Ascending aorta (tissue), 2 donors: ENCODE measurements at regions not wholly inside any gene's neighbourhood (a gene's known extent, or its start where the extent isn't known, plus 50 kb on each side); places are given as distances from the start of the nearest gene placed in this dataset.
A peak's percentile ranks its signal among the peaks of the same experiment; 100 is the strongest.

ENCODE experiments used
- DNase-seq, 2 donors: peaks; one replicate each; pipeline ENCODE4 v3.0.0-alpha.2; 2019; ENCODE audit warnings: low spot score in 2 of 2
- H3K27ac ChIP-seq, 2 donors: fragments of 200-600 bp; sonication (generic); one replicate each; pipeline ENCODE4 v1.5.1; 2016 to 2017; ENCODE audit warnings: mild to moderate bottlenecking in 1 of 2
- H3K27me3 ChIP-seq: fragments of 200-600 bp; sonication (generic); one replicate; pipeline ENCODE4 v1.5.1; 2017
- H3K36me3 ChIP-seq, 2 donors: fragments of 200-600 bp; sonication (generic); one replicate each; pipeline ENCODE4 v1.5.1; 2016
- H3K4me1 ChIP-seq, 2 donors: fragments of 200-600 bp; sonication (generic); one replicate each; pipeline ENCODE4 v1.5.1; 2016 to 2017; ENCODE audit warnings: mild to moderate bottlenecking in 1 of 2
- H3K4me3 ChIP-seq, 2 donors: fragments of 200-600 bp; sonication (generic); one replicate each; pipeline ENCODE4 v1.5.1; 2016 to 2017; ENCODE audit warnings: mild to moderate bottlenecking in 1 of 2
- H3K9me3 ChIP-seq, 2 donors: fragments of 200-600 bp; sonication (generic); one replicate each; pipeline ENCODE4 v1.5.1; 2016
- intact Hi-C: fragments of 100-400 bp; cut with DNase I; formaldehyde crosslinking; loops from one replicate; pipeline ENCODE4 v1.15.1; 2023
- TF ChIP-seq, protein P1 (sequence below), 3 experiments: fragments of 200-600 bp in 2 of 3; fragments of 450-650 bp in 1 of 3; sonication (generic) in 2 of 3; IDR thresholded peaks; one replicate each; pipeline ENCODE4 v1.5.1; 2016 to 2019; ENCODE audit warnings: antibody characterized with exemption in 3 of 3, mild to moderate bottlenecking in 1 of 3, moderate library complexity in 1 of 3

- Histone ChIP-seq H3K27ac (no peak overlapping the region), H3K9me3 (no peaks in the 10 kb centered on the region), H3K27me3 (no peaks in the 10 kb centered on the region), H3K4me3 (no peak overlapping the region), H3K4me1 (peaks cover 3 to 4% of the 10 kb centered on the region in 2 donors), H3K36me3 (no peaks in the 10 kb centered on the region)
- DNase-seq: no peak
- intact Hi-C loops: no loop called here
- TF ChIP-seq, protein P1, sequence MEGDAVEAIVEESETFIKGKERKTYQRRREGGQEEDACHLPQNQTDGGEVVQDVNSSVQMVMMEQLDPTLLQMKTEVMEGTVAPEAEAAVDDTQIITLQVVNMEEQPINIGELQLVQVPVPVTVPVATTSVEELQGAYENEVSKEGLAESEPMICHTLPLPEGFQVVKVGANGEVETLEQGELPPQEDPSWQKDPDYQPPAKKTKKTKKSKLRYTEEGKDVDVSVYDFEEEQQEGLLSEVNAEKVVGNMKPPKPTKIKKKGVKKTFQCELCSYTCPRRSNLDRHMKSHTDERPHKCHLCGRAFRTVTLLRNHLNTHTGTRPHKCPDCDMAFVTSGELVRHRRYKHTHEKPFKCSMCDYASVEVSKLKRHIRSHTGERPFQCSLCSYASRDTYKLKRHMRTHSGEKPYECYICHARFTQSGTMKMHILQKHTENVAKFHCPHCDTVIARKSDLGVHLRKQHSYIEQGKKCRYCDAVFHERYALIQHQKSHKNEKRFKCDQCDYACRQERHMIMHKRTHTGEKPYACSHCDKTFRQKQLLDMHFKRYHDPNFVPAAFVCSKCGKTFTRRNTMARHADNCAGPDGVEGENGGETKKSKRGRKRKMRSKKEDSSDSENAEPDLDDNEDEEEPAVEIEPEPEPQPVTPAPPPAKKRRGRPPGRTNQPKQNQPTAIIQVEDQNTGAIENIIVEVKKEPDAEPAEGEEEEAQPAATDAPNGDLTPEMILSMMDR (IDR thresholded peaks at IDR 0.05): no peak
These were observed 371.3 kb downstream of the IRS2 start for GRCh38 chr13:109415057-109415456.

DNA sequence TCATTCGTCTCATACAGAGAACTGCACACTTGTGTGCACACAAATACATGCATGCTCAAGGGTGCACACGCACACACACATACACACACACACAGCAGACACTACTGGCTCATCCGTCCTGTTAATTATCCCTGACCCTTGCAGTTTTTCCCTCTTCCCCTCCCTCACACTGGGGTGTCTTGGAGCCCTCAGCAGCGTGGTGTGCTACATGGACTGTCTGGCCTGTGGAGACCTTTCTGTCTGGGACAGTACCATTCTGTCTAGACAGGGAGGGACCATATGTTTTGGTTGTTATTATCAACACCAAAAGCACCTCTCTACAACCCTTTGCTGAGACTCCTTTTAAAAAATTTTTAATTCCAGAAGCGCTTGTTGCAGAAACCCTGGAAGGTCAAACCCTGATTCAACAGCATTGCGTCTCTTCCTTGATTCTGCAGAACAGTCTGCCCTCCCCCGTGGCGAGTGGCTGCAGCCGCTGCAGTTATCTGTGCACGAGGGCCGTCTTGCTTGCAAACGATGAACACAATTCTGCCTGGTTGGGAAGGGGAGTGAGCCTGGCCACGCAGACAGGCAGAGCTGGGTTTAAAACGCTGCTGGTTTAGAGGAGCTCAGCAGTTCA, 374.0 kb downstream of the IRS2 start:
- Histone ChIP-seq H3K4me1 (peaks cover 3 to 4% of the 10 kb centered on the region in 2 donors), H3K4me3 (peak overlapping the region; percentile 18 to 33), H3K27ac (no peak overlapping the region), H3K27me3 (no peaks in the 10 kb centered on the region), H3K36me3 (no peaks in the 10 kb centered on the region), H3K9me3 (no peaks in the 10 kb centered on the region)
- intact Hi-C loops: no loop called here
- DNase-seq: no peak
- TF ChIP-seq, protein P1 (IDR thresholded peaks at IDR 0.05): no peak

DNA sequence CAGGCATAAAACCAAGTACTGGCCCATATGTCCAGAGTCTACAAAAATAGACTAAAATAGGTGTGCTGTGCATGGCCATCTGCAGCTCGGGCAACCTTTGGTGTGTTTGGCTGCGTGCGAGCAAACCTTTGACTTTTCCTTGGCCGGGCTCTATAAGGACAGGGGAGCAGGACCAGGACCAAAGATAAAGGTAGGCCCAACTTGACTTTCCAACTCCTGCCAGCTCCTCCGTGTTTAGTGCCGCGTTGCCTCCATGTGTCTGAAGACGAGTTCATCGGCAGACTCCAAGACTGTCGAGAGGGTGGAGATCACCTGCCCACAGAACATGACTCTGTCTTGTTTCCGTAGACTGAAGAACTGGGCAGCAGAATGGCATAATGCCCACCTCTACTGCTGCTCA, 375.5 kb downstream of the IRS2 start:
- Histone ChIP-seq H3K4me1 (peaks cover 3 to 4% of the 10 kb centered on the region in 2 donors), H3K27ac (no peak overlapping the region), H3K27me3 (no peaks in the 10 kb centered on the region), H3K36me3 (no peaks in the 10 kb centered on the region), H3K4me3 (no peak overlapping the region), H3K9me3 (no peaks in the 10 kb centered on the region)
- intact Hi-C loops: no loop called here
- TF ChIP-seq, protein P1 (IDR thresholded peaks at IDR 0.05): no peak
- DNase-seq: no peak

GRCh38 chr13:109408591-109409382, 377.6 kb downstream of the IRS2 start:
- intact Hi-C loops: no loop called here
- no peak overlapping the region for H3K27ac ChIP-seq
- H3K36me3 ChIP-seq: no peaks in the 10 kb centered on the region
- no peak overlapping the region for H3K4me3 ChIP-seq
- H3K9me3 ChIP-seq: no peaks in the 10 kb centered on the region
- no peaks in the 10 kb centered on the region for H3K27me3 ChIP-seq
- TF ChIP-seq, protein P1 (IDR thresholded peaks at IDR 0.05): no peak
- no peak for DNase-seq
- peaks cover 3 to 4% of the 10 kb centered on the region in 2 donors for H3K4me1 ChIP-seq

GRCh38 chr13:109406376-109406992, 379.9 kb downstream of the IRS2 start:
- no peak overlapping the region for H3K4me3 ChIP-seq
- DNase-seq: no peak
- intact Hi-C loops: no loop called here
- H3K36me3 ChIP-seq: no peaks in the 10 kb centered on the region
- H3K27me3 ChIP-seq: no peaks in the 10 kb centered on the region
- TF ChIP-seq, protein P1 (IDR thresholded peaks at IDR 0.05): no peak
- H3K4me1 ChIP-seq: no peaks in the 10 kb centered on the region
- no peaks in the 10 kb centered on the region for H3K9me3 ChIP-seq
- H3K27ac ChIP-seq: no peak overlapping the region
